ENCODE measurements at regions not wholly inside any gene's neighbourhood (a gene's known extent, or its start where the extent isn't known, plus 50 kb on each side); places are given as distances from the start of the nearest gene placed in this dataset.

- TF ChIP-seq POLR2A (IDR thresholded peaks at IDR 0.05): no peak
- TF ChIP-seq CTCF (IDR thresholded peaks at IDR 0.05): no peak
Measured at GRCh38 chr2:236765478-236765877, 195.9 kb downstream of the ACKR3 start.
